Islet of Langerhans (tissue), 1 donor: ENCODE measurements at regions not wholly inside any gene's neighbourhood (a gene's known extent, or its start where the extent isn't known, plus 50 kb on each side); places are given as distances from the start of the nearest gene placed in this dataset.

Source experiments
- FAIRE-seq: peaks from one replicate; lab custom pipeline; 2011; peaks lifted over from hg19 to GRCh38; lab: Jason Lieb, UNC

DNA sequence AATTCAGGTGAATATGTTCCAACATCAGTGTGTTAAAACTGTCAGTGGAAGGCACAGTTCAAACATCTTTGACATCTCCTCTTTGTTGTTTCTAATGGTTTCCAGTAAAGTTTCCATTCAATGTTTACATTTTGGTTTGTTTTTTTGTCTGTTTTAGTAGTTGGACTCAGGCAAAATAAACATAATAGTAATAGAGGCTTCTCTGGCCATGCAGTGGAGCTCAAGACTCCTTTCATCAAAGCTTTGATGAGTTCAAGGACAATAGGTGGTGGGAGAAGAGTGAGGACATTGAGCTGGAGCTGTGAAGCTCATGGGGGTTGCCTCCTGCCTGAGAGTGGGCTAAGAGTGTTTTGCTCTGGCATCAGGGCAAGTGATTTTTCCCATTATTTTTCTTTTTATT lies 1853.7 kb upstream of the CELF4 start:
- FAIRE-seq, result no peak

DNA sequence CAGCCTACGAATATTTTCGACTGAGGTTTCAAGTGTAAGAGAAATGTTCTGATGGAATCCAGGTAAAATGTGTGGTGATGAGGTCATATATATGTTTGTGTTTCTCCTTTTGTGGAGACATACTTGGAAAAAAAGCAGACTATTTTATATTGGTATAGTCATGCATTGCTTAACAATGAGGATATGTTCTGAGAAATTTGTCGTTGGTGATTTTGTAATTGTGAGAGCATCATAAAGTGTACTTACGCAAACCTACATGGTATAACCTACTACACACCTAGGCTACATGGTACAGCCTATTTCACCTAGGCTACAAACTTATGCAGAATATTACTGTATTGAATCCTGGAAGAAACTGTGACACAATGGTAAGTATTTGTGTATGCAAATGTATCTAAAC lies 1849.9 kb upstream of the CELF4 start:
- FAIRE-seq, result no peak

DNA sequence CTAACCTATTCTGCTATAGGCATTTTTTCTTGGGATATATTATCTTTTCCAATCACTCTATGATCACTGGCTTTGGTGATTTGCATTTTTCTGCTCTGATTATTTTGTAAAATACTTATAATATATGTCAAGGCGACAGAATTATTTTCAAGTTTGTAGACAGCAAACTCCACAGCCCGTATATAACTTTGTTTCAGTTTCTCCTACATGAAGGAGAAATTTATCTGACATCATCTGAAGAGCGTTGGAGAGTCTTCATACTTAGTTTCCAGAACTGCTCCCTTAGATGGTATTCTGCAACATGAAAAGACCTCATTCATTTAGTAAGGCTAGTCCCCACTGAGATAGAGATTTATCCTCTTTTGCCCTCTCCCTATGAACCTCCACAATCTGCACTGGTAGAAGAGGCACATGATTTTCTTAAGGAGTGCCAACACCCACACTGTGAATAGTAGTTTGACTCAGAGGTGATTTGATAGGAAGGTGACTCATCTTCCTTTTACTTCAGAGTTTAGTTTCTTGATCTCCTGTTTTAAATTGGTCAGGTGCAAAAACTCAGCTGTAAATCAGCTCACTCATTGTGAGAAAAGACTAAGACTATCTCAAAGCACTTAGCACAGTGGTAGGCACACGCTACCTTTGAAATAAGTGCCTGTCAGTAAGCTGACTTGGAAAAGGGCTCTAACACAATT lies 1848.6 kb upstream of the CELF4 start:
- FAIRE-seq, result no peak

DNA sequence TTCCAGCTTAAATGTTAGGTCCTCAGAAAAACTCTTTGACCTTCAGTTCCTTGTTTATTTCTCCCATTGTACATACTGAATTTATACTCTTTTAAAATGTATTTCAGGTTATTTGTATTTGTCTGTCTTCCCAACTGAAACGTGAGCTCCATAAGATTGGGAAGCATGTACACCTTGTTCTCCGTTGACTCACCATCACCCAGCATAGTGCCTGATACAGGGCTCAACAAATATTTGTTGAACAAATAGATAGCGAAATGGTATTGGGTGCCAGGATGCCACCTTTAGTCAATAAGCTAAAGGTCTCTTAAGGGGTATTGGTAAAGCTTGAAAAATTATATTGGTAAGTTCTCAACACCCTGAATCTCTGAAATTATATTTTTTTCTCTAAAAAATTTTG lies 1841.3 kb upstream of the CELF4 start:
- FAIRE-seq, result no peak

DNA sequence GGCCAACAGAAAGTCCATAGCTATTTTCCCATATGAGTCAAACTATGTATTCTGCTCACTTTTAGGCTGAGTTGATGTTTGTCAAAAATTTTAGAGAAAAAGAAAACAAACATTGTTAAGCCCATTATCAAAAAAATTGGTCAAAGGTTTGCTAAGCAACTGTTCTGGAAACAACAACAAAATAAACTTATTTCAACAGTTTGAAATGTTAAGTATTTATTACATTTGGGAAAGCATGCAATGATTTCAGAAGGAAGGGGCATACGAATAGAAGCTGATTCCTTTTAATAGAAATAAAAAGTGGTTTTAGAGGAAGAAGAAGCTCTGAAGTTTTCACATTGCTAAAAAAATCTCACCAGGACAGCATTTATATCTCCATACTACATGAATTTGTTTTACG lies 1837.5 kb upstream of the CELF4 start:
- FAIRE-seq, result no peak

DNA sequence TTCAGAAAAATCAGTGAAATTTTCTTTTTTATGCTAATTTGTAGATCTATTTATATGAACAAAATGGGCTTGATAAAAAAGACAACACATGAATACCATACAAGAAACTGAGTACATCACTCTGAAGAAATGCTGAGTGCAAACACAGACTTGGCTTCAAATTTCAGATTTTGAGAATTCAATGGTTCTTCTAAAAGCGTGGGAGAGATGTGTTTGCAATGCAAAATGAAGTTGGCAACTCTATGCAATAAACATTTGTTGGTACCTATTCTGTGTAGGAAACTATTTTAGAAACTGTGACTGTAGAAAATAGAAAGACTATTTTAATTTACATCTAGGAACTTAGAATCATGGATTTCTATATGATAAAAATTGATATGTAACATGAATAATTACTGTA lies 1834.1 kb upstream of the CELF4 start:
- no peak for FAIRE-seq

DNA sequence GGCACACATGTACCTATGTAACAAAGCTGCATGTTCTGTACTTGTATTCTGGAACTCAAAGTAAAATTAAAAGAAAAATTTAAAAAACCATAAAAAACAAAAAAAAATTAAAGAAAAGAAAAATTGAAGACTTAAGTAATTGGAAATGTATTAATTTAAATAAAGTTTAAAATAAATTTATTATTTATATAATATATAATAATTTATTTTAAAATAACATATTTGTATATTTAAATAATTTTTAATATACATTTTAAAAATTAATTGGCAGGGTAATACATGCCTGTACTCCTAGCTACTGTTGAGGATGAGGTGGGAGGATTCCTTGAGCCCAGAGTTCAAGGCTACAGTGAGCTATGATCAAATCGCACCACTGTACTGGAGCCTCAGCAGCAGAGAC lies 1830.6 kb upstream of the CELF4 start:
- no peak for FAIRE-seq

DNA sequence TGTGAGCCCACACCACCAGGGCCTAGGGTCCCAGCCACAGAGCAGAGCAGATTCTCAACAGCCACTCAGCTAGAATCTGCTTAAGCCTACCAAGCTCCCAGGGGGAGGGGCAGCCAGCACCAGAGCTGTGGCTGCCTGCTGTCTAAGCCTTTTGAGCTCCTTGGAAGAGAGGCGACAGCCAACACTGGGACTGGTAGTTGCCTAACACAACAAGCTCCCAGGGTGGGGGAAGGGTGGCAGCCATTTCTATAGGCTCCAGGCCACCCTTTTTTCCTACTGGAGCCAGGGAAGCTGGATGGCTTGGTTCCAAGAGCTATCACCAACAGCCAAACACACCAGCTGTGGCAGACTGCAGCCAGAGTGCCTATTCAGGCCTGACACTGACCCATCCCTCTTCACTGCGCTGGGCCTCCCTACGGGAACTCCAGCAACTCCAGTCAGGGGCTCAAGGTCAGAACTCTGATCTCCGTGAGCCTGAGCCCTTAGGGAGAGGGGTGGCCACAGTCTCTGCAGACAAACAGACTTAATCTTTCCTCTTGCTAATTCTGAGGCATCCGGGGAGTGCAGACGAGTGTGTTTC lies 1824.3 kb upstream of the CELF4 start:
- FAIRE-seq, result no peak

DNA sequence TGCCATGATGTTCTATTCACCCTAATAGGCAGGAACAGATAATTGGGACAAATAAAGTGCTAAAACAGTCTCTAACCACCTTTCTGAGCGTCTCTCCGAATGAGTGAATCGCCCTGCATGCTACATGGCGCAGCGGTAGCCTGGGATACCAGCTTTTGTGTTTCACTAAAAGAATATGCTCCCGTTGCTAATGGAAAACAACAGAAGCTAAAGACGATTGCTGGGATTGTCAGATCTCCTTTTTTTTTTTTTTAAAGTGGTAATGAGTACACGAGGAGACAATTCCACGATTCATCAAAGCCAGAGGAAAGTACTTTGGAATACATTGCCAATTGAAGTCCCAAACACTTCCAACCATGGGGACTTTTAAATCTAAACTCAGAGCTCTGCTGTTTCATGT lies 1815.3 kb upstream of the CELF4 start:
- FAIRE-seq, result no peak

DNA sequence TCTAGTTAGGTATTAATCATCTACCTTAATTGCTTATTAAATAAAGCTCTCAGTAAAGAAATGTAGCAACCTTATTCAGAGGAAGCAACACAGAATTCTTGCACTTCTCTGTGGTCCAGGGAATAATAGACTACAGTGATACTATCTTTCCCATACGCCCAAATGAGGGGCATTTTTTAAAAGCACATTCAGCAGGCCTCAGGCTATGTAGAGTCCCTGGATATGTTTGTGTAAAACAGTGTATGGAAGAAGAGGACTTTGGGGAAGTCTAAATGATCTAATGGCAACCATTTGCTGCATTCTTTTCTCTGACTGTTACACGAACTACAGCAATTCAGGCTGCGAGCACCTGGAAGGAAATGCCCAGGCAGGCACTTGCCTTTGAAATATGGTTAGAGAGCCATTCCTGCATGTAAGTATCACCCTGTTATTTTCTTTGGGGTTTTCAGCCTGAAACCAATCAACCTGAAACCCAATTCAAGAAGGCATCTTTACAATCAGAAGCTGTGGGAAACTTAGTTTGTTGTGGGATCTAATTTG lies 1814.7 kb upstream of the CELF4 start:
- FAIRE-seq, result no peak

DNA sequence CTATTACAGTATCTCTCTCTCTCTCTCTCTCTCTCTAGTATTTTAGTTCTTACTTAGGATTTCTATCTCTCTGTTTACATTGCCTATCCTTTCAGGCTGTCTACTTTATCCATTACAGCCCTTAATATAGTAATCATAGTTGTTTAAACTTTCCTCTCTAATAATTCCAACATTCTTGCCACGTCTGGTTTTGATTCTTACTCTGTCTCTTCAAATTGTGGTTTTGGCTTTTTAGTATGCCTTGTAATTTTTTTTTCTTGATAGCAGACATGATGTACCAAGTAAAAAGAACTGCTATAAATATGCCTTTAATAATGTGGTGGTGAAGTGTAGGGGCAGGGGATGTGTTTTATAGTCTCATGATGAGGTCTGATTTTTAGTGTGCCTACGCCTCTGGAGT lies 1809.5 kb upstream of the CELF4 start:
- no peak for FAIRE-seq

DNA sequence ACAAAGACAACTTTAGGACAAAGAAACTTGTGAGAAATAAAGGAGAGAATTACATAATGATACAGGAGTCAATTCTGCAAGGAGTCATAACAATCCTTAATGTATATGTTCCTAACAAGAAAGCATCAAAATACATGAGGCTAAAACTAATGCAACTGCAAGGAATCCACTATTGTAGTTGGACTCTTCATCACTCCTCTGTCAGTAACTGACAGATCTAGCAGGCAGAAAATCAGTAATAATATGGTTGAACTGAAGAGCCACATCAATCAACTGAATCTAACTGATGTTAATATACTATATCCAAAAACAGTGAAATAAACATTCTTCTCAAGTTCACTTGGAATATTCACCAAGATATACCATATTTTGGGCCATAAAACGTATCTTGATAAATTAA lies 1806.4 kb upstream of the CELF4 start:
- no peak for FAIRE-seq

DNA sequence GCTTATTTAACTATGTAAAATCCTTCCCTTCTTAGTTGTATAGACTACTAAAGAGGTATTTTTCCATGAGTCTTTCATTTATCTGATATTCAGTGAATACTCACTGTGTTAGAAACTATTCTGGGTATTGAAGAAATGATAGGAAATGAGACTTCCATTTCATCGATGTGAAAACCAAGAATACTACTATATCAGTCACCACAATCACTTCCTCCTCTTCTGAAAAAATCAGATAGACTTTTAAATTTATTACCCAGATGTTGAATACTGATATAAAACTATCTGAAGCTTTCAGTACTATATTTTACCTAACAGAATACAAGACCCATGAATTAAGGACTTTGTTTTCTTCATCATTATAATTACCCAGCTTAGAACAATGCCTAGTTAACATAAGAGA lies 1801.1 kb upstream of the CELF4 start:
- FAIRE-seq, result no peak

DNA sequence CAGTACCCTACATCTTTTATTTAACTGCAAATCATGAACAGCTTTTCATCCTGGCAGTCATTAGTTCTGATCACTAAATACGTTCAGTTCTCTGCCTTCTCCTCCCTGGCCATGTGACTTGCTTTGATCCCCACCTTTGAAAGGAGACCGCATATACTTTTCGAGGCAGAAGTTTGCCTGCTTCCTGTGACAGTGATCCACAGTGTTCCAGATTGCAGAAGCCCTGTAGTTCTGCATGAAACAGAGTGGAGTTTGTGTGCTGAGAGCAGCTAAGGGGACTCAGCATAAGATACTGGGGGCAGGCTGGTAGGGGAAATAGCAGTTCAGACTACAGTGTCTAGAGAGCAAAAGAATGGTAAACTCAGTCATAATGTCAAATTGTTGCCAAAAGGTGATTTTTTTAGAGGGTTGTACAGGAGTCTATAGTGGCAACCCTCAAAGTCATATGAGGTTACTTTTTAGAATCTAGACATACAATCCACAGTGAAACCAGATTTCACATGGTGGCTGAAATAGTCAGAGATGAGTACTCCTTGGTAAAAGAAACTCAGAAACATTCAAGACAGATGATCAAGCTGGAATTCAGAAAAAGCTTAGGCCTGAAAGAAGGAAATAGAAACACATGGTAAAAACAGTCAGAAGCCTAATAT lies 1800.4 kb upstream of the CELF4 start:
- no peak for FAIRE-seq

DNA sequence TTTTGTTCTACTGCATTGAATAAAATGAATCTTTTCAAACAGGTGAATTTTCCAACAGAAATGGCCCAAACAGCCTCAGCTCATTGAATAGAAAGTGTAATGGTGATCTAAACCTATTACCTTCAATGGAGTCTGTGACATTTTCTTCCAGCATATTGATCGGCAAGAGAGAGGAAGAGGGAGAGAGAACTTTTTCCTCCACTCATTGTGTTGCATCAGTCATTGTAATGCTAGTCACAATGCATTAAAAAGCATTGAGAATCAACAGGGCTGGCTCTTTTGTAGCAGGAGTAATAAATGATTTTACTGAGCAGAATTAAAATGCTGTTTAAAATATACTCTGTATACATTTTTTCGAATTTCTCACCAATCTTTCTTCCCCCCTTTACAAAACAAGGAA lies 1794.5 kb upstream of the CELF4 start:
- FAIRE-seq, result no peak

DNA sequence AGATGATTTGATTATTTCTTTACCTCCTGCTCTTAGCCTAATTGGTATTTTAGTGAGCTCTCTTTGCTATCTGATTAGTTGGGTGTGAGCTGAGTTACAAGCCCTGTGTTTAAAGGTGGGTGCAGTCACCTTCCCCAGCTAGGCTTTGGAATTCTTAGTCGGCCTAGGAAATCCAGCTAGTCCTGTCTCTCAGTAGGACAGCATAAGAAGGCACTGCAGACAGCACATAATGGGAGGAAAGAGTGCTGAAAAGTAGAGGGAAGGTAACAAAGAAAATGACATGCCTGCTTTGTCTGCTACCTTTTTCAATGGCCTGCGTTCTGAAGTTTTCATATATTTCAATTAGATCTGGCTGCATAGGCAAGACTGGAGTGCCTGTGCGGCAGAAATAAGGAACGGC lies 1794.0 kb upstream of the CELF4 start:
- no peak for FAIRE-seq

DNA sequence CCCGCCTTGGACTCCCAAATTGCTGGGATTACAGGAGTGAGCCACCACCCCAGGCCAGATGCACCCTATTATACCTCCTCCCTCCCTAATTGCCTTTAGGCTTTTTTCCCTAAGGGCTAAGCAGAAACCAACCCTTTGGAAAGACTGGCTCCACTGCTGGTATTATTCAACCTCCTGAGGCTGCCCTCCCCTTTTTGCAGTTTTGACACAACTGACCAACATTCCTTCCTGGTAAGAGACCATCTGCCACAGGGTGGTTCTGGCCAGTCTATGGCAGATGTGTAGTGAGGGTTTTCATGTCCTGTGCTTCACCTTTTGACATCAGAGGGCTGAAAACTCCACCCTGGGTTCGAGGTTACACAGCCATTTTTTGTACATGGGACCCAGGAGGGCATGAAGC lies 1785.3 kb upstream of the CELF4 start:
- no peak for FAIRE-seq

DNA sequence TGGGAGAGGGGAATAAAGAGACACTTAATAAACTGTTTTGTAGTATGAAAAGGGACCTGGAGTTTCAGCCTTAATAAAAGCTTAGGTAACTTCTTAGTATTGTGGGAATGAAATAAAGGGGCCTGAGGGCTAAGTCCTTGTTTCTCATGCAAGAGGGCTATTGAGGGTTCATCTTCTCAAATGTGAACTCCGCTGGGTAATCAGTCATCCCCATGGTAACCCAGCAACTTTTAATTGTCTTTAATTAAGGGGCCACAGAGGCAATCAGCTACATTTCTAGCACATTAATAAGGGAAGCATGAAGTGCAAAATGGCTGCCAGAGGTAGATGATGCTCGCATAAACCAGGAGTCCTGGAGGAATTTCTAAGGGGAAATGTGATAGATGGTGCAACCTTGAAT lies 1784.2 kb upstream of the CELF4 start:
- FAIRE-seq, result no peak

DNA sequence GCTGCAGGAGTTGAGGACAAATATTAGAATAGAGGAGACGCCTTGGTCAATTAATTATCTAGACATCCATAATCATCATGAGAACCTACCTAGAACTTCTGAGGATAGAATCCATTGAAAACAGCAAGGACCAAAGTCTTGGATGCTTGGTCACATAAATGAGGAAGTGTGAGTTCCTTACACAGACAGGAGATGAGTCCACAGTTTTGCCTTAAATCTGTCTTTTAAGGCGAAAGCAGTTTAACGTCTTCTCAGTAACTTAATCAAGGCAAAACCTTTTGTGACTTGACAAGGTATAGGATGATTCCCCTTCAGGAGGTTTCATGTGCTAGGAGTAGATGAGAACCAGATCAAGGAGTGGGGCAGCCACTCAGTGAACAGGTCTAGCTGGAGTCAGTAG lies 1783.2 kb upstream of the CELF4 start:
- no peak for FAIRE-seq

DNA sequence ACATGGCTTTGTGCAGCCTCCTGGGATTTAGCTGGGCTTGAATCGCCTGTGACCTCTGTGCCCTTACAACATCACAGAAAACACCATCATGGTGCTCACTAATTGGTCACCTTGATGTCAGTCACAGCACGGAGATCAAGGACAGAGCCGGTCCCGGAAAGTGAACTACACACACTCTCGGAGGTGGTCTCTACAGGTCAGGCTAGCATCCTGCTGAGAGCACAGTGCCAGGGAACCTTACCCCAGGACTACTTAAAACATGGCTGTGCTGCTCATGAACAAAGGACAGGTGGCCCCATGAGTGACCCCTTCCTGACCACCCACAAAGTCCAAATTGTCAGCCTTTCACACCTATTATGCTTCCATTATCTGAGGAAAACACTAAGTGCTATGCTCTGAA lies 1782.1 kb upstream of the CELF4 start:
- no peak for FAIRE-seq

DNA sequence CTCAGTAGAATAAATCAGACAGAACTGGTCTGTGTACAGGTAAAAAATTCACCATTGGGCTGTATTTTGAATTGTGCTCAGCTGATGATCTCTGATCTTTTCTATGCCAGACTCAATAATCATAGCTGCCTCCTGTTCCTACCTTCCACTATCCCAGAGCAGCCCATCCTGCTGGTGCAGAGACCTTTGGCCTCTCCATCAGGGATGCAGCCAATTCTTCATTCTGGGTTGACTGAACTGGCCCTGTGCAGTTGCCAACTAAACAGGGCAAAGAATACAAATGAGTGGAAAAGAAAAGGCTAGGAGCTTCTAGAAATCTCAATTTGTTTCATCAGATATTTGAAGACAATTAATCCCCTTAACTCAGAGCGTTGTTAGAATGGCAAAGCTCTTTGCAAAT lies 1781.3 kb upstream of the CELF4 start:
- FAIRE-seq, result no peak

DNA sequence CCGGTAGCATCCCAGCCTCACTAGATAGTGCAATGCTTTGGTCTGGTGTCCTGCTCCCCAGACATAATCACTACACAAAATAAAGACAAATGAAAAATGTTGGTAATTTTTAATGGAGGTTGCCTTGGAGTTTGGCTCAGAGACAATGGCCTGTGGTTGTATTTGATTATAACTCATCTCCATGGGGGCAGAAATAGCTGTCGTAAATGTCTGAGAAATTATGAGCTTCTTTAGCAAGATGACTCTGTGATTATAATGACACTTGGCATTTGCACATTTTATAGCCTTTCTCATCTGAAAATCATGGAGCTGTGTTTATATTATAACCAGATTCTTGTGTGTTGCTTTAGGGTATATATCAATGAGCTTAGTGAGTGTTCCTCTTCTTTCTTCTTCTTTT lies 1779.7 kb upstream of the CELF4 start:
- no peak for FAIRE-seq

DNA sequence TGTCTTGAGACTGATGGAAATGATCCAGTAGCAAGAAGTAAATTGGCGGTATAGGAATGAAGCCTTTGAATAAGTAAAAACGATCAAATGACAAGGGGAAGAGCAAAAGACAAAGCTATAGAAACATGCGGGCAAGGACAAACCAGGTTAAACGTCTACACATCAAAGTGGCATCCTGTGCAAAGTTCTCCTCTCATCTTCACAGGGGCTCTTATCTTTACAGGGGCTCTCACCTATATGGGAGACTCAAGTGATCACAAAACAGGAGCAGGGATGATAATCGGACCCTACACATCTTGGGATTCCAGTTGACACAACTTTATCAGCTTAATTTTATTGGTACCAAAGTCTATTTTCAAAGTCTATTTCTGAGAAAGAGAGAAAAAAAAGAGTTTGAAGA lies 1778.9 kb upstream of the CELF4 start:
- FAIRE-seq, result no peak

DNA sequence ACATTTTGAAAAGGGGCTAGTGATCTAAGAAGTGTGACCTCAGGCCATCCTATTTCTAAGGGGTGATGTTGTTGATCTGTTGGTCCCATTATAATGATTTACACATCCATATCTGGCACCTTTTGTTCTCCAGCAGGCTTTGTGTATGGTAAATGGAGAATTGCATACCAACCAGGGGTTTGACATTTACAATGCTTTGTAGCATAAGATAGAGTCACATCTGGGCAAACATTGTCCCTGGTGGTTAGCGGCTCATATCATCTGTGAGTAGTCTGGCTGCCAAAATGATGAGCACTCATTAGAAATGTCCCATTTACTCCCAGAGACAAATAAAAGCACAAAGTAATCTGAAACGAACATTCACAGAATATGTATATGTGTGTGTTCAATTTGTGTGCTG lies 1775.5 kb upstream of the CELF4 start:
- FAIRE-seq, result no peak
